ENCODE measurements at regions not wholly inside any gene's neighbourhood (a gene's known extent, or its start where the extent isn't known, plus 50 kb on each side); places are given as distances from the start of the nearest gene placed in this dataset.
"Not testable (repeated sequence)": the region's sequence is repeated elsewhere in the genome, so short reads cannot be mapped to it uniquely, and the experiment has no call there.

DNA sequence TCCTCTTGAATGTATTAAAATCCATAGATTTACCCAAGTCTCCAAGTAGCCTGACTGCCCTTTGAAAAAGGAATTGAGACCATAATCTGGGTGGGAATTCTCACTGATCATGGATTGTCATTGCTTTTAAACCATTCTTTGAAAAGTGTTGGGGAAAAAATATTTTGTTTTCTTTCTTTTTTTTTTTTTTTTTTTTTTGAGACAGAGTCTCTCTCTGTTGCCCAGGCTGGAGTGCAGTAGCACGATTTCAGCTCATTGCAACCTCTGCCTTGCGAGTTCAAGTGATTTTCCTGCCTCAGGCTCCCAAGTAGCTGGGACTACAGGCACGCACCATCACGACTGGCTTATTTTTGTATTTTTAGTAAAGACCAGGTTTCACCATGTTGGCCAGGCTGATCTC, 119.6 kb upstream of the PRSS16 start:
- TF ChIP-seq, protein P1, sequence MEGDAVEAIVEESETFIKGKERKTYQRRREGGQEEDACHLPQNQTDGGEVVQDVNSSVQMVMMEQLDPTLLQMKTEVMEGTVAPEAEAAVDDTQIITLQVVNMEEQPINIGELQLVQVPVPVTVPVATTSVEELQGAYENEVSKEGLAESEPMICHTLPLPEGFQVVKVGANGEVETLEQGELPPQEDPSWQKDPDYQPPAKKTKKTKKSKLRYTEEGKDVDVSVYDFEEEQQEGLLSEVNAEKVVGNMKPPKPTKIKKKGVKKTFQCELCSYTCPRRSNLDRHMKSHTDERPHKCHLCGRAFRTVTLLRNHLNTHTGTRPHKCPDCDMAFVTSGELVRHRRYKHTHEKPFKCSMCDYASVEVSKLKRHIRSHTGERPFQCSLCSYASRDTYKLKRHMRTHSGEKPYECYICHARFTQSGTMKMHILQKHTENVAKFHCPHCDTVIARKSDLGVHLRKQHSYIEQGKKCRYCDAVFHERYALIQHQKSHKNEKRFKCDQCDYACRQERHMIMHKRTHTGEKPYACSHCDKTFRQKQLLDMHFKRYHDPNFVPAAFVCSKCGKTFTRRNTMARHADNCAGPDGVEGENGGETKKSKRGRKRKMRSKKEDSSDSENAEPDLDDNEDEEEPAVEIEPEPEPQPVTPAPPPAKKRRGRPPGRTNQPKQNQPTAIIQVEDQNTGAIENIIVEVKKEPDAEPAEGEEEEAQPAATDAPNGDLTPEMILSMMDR (IDR thresholded peaks at IDR 0.05; ENCODE audit: insufficient read depth, low read depth, low read length), result not testable (repeated sequence)
- not testable (repeated sequence) for TF ChIP-seq EZH2 (IDR thresholded peaks at IDR 0.05; ENCODE audit: insufficient read depth, low read length)

Data from astrocyte (in vitro differentiated cells and primary cell).